K562 (cell line): ENCODE measurements at regions not wholly inside any gene's neighbourhood (a gene's known extent, or its start where the extent isn't known, plus 50 kb on each side); places are given as distances from the start of the nearest gene placed in this dataset.

ENCODE experiments used
- ATAC-seq: fragments of 200-7000 bp; cut with Tn5 transposase; 3 replicates; pipeline ENCODE4 v1.9.1; 2020; ENCODE audit warnings: moderate library complexity
- BruUV-seq: library from RNA; stranded (reverse); fragments of 400-500 nt; replicated peaks from 2 replicates; lab custom pipeline; 2021; lab: Mats Ljungman, UMichigan
- CTCF ChIA-PET: fragments of 300-600 bp; formaldehyde crosslinking; extraction: SDS; loops from one replicate; lab custom pipeline; 2021; ENCODE audit warnings: low intra/inter-chr PET ratio; lab: Yijun Ruan, JAX
- POLR2A ChIA-PET: fragments of 300-600, 350-650 bp; sonication (Branson Sonifier 250); formaldehyde crosslinking; extraction: SDS; loops from one replicate; lab custom pipeline; 2021; ENCODE audit warnings: antibody characterized with exemption, inconsistent platforms; lab: Yijun Ruan, JAX
- DNase-seq, 4 experiments: peaks; one replicate each; pipeline versions ENCODE4 v3.0.0 to v3.0.0-alpha.2; 2011 to 2018; ENCODE audit warnings: low spot score in 3 of 4, mixed read lengths in 3 of 4; ENCODE audit errors: extremely low read depth in 1 of 4
- FAIRE-seq: peaks from 2 replicates; lab custom pipeline; 2011; peaks lifted over from hg19 to GRCh38; lab: Jason Lieb, UNC
- H2AFZ ChIP-seq: 2 replicates; pipeline ENCODE4 v1.6.0; 2011; ENCODE audit warnings: low read depth, low read length, control low read depth, inconsistent platforms
- H3K27ac ChIP-seq: fragments of 200-600 bp; 3 replicates; pipeline ENCODE4 v1.8.0; 2011; ENCODE audit warnings: low read depth, mild to moderate bottlenecking, control low read depth, inconsistent platforms, low read length, moderate library complexity, mixed read lengths; ENCODE audit errors: extremely low read depth
- H3K27me3 ChIP-seq, 2 experiments: fragments of 300-600 bp in 1 of 2; 2 replicates in 1 of 2; 3 replicates in 1 of 2; pipeline versions ENCODE4 v1.6.0 to v1.8.0; 2011; ENCODE audit warnings: inconsistent platforms in 2 of 2, low read length in 2 of 2, mild to moderate bottlenecking in 1 of 2, mixed read lengths in 1 of 2, moderate library complexity in 1 of 2; ENCODE audit not compliant: control insufficient read depth in 2 of 2, insufficient read depth in 2 of 2
- H3K36me3 ChIP-seq: fragments of 300-600 bp; 3 replicates; pipeline ENCODE4 v1.8.0; 2011; ENCODE audit warnings: mild to moderate bottlenecking, low read length, inconsistent platforms; ENCODE audit not compliant: control insufficient read depth, insufficient read depth
- H3K4me1 ChIP-seq, 2 experiments: fragments of 200-600 bp in 1 of 2; replicated peaks in 1 of 2; 2 replicates in 1 of 2; 3 replicates in 1 of 2; pipeline versions ENCODE4 v1.5.1 to v1.8.0; 2011; ENCODE audit warnings: inconsistent platforms in 2 of 2, low read length in 2 of 2, mild to moderate bottlenecking in 1 of 2, mixed read lengths in 1 of 2, moderate library complexity in 1 of 2; ENCODE audit not compliant: control insufficient read depth in 2 of 2, insufficient read depth in 2 of 2
- H3K4me2 ChIP-seq: 2 replicates; pipeline ENCODE4 v1.6.1; 2011; ENCODE audit warnings: low read length, control low read depth, inconsistent platforms, mixed read lengths; ENCODE audit not compliant: insufficient read depth
- H3K4me3 ChIP-seq: fragments of 200-600 bp; sonication (generic), shearing (Covaris generic); 2 replicates; pipeline ENCODE4 v1.5.1; 2016; ENCODE audit warnings: control low read depth, inconsistent platforms
- H3K79me2 ChIP-seq: fragments of 200-600 bp; 3 replicates; pipeline ENCODE4 v1.8.0; 2011; ENCODE audit warnings: low read length, inconsistent platforms; ENCODE audit not compliant: control insufficient read depth, insufficient read depth
- H3K9ac ChIP-seq, 2 experiments: 2 replicates each; pipeline versions ENCODE4 v1.6.0 to v1.6.1; 2011; ENCODE audit warnings: low read depth in 2 of 2, low read length in 2 of 2, control low read depth in 1 of 2, inconsistent platforms in 1 of 2, mild to moderate bottlenecking in 1 of 2, mixed read lengths in 1 of 2; ENCODE audit not compliant: insufficient read depth in 1 of 2
- H3K9me1 ChIP-seq: one replicate; pipeline ENCODE4 v1.6.0; 2011; ENCODE audit warnings: inconsistent platforms, mild to moderate bottlenecking, low read length, moderate library complexity; ENCODE audit not compliant: control insufficient read depth, insufficient read depth
- H3K9me3 ChIP-seq: replicated peaks from 2 replicates; pipeline ENCODE4 v1.5.1; 2011; ENCODE audit warnings: low read depth, low read length, inconsistent platforms; ENCODE audit not compliant: control insufficient read depth, insufficient read depth
- H4K20me1 ChIP-seq: replicated peaks from 2 replicates; pipeline ENCODE4 v1.6.1; 2011; ENCODE audit warnings: low read length, inconsistent platforms, mixed read lengths; ENCODE audit not compliant: control insufficient read depth, insufficient read depth
- ARID1B ChIP-seq: fragments of 450-650 bp; IDR thresholded peaks from 2 replicates; pipeline ENCODE4 v1.6.1; 2016; ENCODE audit warnings: antibody characterized with exemption, mild to moderate bottlenecking, inconsistent platforms
- CHD1 ChIP-seq: fragments of 200-600 bp; sonication (generic); IDR thresholded peaks from one replicate; pipeline ENCODE4 v1.6.1; 2012; ENCODE audit warnings: mild to moderate bottlenecking, moderate library complexity, low read length, inconsistent platforms
- EP400 ChIP-seq: fragments of 450-650 bp; IDR thresholded peaks from 2 replicates; pipeline ENCODE4 v1.6.1; 2017; ENCODE audit warnings: antibody characterized with exemption, mild to moderate bottlenecking, moderate library complexity
- RBFOX2 ChIP-seq: fragments of 200-400 bp; formaldehyde crosslinking; IDR thresholded peaks from 2 replicates; pipeline ENCODE4 v1.6.1; 2017; ENCODE audit warnings: low read depth, mild to moderate bottlenecking, low read length, moderate library complexity
- SIRT6 ChIP-seq: IDR thresholded peaks from one replicate; pipeline ENCODE4 v1.6.1; 2012; ENCODE audit warnings: low read depth, mild to moderate bottlenecking, control low read depth, inconsistent platforms, low read length, moderate library complexity
- SNIP1 ChIP-seq: fragments of 450-650 bp; IDR thresholded peaks from 2 replicates; pipeline ENCODE4 v1.7.1; 2017; ENCODE audit warnings: low read depth, mild to moderate bottlenecking
- STAG1 ChIP-seq: sonication (generic); formaldehyde crosslinking; IDR thresholded peaks from 2 replicates; pipeline ENCODE4 v1.5.0; 2020; ENCODE audit warnings: missing genetic modification reagents, borderline replicate concordance
- TEAD4 ChIP-seq, 2 experiments: sonication (generic) in 1 of 2; formaldehyde crosslinking in 1 of 2; IDR thresholded peaks; 2 replicates each; pipeline versions ENCODE4 v1.6.1 to v1.8.0; 2012 to 2022; ENCODE audit warnings: borderline replicate concordance in 1 of 2, inconsistent platforms in 1 of 2, low read length in 1 of 2, mild to moderate bottlenecking in 1 of 2, missing genetic modification reagents in 1 of 2
- ZBTB7A ChIP-seq: IDR thresholded peaks from 2 replicates; pipeline ENCODE4 v1.6.1; 2011; ENCODE audit warnings: low read depth, mild to moderate bottlenecking, low read length, moderate library complexity, borderline replicate concordance; ENCODE audit not compliant: control insufficient read depth
- ZNF696 ChIP-seq: fragments of 250-450 bp; sonication (Bioruptor Pico); conservative IDR thresholded peaks from 2 replicates; pipeline ENCODE4 v1.4.0; 2020; ENCODE audit warnings: mild to moderate bottlenecking, moderate library complexity
- WGBS: fragments of 100-300 bp; shearing (Covaris generic); methylation state at CpG from one replicate; pipeline ENCODE4 v1.1.6; 2016; ENCODE audit warnings: low coverage, mixed read lengths; ENCODE audit not compliant: insufficient coverage; ENCODE audit errors: missing lambda C conversion rate; 5-methylcytosine and 5-hydroxymethylcytosine counted together
- in situ Hi-C: fragments of 300-500 bp; cut with MboI; formaldehyde crosslinking; loops from 4 replicates; pipeline ENCODE4 v1.15.0; 2018; ENCODE audit warnings: inconsistent platforms, mixed read lengths
- intact Hi-C: fragments of 100-400 bp; cut with micrococcal nuclease; formaldehyde crosslinking; loops from 2 replicates; pipeline ENCODE4 v1.14.2; 2022
- TF ChIP-seq, protein P1 (sequence below): fragments of 250-450 bp; sonication (Bioruptor Pico); IDR thresholded peaks from 2 replicates; pipeline ENCODE4 v1.8.0; 2022; ENCODE audit warnings: moderate library complexity, mild to moderate bottlenecking, inconsistent platforms
- TF ChIP-seq, protein P2 (sequence below): fragments of 450-650 bp; IDR thresholded peaks from 2 replicates; pipeline ENCODE4 v1.6.1; 2016; ENCODE audit warnings: low read depth

- TF ChIP-seq SIRT6 (no peak), RBFOX2 (no peak), TEAD4 (IDR thresholded peaks at IDR 0.05; ENCODE audit: low read length) (no peak), TEAD4 (CRISPR knock-in tag; IDR thresholded peaks at IDR 0.05; ENCODE audit: borderline replicate concordance) (no peak), SNIP1 (no peak), ARID1B (no peak), CHD1 (no peak), ZBTB7A (no peak)
These were observed 629.1 kb downstream of the BCL11A start (continued) for GRCh38 chr2:59924346-59924745.

- POLR2A ChIA-PET = no interaction called here
- no peaks in the 10 kb centered on the region for H3K9me1 ChIP-seq
- H3K9ac ChIP-seq = no peak overlapping the region
- 0% methylated on average over 4 of the region's 4 CpGs for WGBS
- H3K4me1 ChIP-seq = no peaks in the 10 kb centered on the region
- H4K20me1 ChIP-seq = no peaks in the 10 kb centered on the region
- no peaks in the 10 kb centered on the region for H3K27me3 ChIP-seq
- H3K36me3 ChIP-seq = no peaks in the 10 kb centered on the region
- no peaks in the 10 kb centered on the region for H3K9me3 ChIP-seq
- FAIRE-seq (no peak), DNase-seq (no peak), ATAC-seq (no peak)
- H2AFZ ChIP-seq = no peak overlapping the region
- no peak overlapping the region for H3K4me3 ChIP-seq
- H3K79me2 ChIP-seq = no peaks in the 10 kb centered on the region
- no peak overlapping the region for H3K27ac ChIP-seq
- in situ Hi-C loops (no loop called here), intact Hi-C loops (no loop called here)
- CTCF ChIA-PET = no interaction called here
- no peak overlapping the region for H3K4me2 ChIP-seq
- no TSS peak for BruUV-seq
- TF ChIP-seq STAG1 (CRISPR knock-in tag) = no peak
- TF ChIP-seq, protein P1, sequence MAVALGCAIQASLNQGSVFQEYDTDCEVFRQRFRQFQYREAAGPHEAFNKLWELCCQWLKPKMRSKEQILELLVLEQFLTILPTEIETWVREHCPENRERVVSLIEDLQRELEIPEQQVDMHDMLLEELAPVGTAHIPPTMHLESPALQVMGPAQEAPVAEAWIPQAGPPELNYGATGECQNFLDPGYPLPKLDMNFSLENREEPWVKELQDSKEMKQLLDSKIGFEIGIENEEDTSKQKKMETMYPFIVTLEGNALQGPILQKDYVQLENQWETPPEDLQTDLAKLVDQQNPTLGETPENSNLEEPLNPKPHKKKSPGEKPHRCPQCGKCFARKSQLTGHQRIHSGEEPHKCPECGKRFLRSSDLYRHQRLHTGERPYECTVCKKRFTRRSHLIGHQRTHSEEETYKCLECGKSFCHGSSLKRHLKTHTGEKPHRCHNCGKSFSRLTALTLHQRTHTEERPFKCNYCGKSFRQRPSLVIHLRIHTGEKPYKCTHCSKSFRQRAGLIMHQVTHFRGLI (CRISPR knock-in tag) = no peak
- no peak for TF ChIP-seq ZNF696 (CRISPR knock-in tag)
- TF ChIP-seq, protein P2, sequence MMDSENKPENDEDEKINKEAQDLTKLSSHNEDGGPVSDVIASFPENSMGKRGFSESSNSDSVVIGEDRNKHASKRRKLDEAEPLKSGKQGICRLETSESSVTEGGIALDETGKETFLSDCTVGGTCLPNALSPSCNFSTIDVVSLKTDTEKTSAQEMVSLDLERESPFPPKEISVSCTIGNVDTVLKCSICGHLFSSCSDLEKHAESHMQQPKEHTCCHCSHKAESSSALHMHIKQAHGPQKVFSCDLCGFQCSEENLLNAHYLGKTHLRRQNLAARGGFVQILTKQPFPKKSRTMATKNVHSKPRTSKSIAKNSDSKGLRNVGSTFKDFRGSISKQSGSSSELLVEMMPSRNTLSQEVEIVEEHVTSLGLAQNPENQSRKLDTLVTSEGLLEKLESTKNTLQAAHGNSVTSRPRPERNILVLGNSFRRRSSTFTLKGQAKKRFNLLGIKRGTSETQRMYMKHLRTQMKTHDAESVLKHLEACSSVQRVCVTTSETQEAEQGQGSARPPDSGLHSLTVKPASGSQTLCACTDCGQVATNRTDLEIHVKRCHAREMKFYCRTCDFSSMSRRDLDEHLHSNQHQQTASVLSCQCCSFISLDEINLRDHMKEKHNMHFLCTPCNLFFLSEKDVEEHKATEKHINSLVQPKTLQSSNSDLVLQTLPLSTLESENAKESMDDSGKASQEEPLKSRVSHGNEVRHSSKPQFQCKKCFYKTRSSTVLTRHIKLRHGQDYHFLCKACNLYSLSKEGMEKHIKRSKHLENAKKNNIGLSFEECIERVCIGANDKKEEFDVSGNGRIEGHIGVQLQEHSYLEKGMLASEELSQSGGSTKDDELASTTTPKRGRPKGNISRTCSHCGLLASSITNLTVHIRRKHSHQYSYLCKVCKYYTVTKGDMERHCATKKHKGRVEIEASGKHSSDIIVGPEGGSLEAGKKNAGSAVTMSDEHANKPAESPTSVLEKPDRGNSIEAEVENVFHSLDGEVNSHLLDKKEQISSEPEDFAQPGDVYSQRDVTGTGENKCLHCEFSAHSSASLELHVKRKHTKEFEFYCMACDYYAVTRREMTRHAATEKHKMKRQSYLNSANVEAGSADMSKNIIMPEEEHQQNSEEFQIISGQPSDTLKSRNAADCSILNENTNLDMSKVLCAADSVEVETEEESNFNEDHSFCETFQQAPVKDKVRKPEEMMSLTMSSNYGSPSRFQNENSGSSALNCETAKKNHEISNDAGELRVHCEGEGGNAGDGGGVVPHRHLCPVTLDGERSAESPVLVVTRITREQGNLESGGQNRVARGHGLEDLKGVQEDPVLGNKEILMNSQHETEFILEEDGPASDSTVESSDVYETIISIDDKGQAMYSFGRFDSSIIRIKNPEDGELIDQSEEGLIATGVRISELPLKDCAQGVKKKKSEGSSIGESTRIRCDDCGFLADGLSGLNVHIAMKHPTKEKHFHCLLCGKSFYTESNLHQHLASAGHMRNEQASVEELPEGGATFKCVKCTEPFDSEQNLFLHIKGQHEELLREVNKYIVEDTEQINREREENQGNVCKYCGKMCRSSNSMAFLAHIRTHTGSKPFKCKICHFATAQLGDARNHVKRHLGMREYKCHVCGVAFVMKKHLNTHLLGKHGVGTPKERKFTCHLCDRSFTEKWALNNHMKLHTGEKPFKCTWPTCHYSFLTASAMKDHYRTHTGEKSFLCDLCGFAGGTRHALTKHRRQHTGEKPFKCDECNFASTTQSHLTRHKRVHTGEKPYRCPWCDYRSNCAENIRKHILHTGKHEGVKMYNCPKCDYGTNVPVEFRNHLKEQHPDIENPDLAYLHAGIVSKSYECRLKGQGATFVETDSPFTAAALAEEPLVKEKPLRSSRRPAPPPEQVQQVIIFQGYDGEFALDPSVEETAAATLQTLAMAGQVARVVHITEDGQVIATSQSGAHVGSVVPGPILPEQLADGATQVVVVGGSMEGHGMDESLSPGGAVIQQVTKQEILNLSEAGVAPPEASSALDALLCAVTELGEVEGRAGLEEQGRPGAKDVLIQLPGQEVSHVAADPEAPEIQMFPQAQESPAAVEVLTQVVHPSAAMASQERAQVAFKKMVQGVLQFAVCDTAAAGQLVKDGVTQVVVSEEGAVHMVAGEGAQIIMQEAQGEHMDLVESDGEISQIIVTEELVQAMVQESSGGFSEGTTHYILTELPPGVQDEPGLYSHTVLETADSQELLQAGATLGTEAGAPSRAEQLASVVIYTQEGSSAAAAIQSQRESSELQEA = no peak
- no peak for TF ChIP-seq EP400
These were observed 631.0 kb downstream of the BCL11A start for GRCh38 chr2:59922450-59922849.
